ENCODE measurements at regions not wholly inside any gene's neighbourhood (a gene's known extent, or its start where the extent isn't known, plus 50 kb on each side); places are given as distances from the start of the nearest gene placed in this dataset.

- no peak for DNase-seq
- no peaks in the 10 kb centered on the region for H4K20me1 ChIP-seq (ENCODE audit: insufficient read depth, low read length)
- no peak overlapping the region for H3K4me2 ChIP-seq (replicated peaks; ENCODE audit: extremely low read depth, low read length, poor library complexity, severe bottlenecking)
- no peaks in the 10 kb centered on the region for H3K4me1 ChIP-seq (ENCODE audit: control insufficient read depth in 1 of 2, insufficient read depth in 2 of 2, low read length in 2 of 2)
- H3K79me2 ChIP-seq (ENCODE audit: insufficient read depth, low read length) = no peaks in the 10 kb centered on the region
- H3K36me3 ChIP-seq (replicated peaks in 1 of 2; ENCODE audit: control insufficient read depth in 1 of 2, insufficient read depth in 2 of 2, low read length in 2 of 2) = no peaks in the 10 kb centered on the region
- no peak overlapping the region for H3K9ac ChIP-seq (ENCODE audit: insufficient read depth, low read length, poor library complexity, severe bottlenecking)
- no peaks in the 10 kb centered on the region for H3K27me3 ChIP-seq (ENCODE audit: control insufficient read depth in 2 of 2, insufficient read depth in 2 of 2, low read length in 2 of 2)
- H3K4me1 Mint-ChIP-seq = no peaks in the 10 kb centered on the region
- no peak overlapping the region for H3K4me3 Mint-ChIP-seq
- 98% methylated on average over 12 of the region's 14 CpGs for WGBS (ENCODE audit: insufficient coverage)
- H3K9me3 ChIP-seq (replicated peaks in 1 of 2; ENCODE audit: control insufficient read depth in 1 of 2, insufficient read depth in 1 of 2, low read length in 2 of 2) = peaks cover 8 to 13% of the 10 kb centered on the region in 2 donors
- H3K4me3 ChIP-seq (replicated peaks in 1 of 3; ENCODE audit: low read depth in 2 of 3, low read length in 3 of 3) = no peak overlapping the region
- peaks cover 5 to 12% (median 7%) of the 10 kb centered on the region in 7 donors for H3K9me3 Mint-ChIP-seq
- peaks cover 1 to 3% (median 2%) of the 10 kb centered on the region in 3 donors for H3K27me3 Mint-ChIP-seq (ENCODE audit: low read depth in 3 of 3)
- no peaks in the 10 kb centered on the region for H3K36me3 Mint-ChIP-seq
- H3K27ac ChIP-seq (ENCODE audit: low read depth in 1 of 2, low read length in 2 of 2) = no peak overlapping the region
- intact Hi-C loops (cut with micrococcal nuclease) = no loop called here
- no peak overlapping the region for H3K27ac Mint-ChIP-seq
- no peak overlapping the region for H2AFZ ChIP-seq (ENCODE audit: insufficient read depth, low read depth, low read length, poor library complexity, severe bottlenecking)
- no peak for TF ChIP-seq CTCF (IDR thresholded peaks at IDR 0.05)
These were observed 54.7 kb upstream of the ZNF423 start for GRCh38 chr16:49910541-49911071.

GRCh38 chr16:49911430-49911829 lies 55.5 kb upstream of the ZNF423 start:
- no peak for DNase-seq
- H3K4me3 Mint-ChIP-seq = no peak overlapping the region
- no peak overlapping the region for H3K4me3 ChIP-seq (replicated peaks in 1 of 3; ENCODE audit: low read depth in 2 of 3, low read length in 3 of 3)
- no peaks in the 10 kb centered on the region for H3K27me3 ChIP-seq (ENCODE audit: control insufficient read depth in 2 of 2, insufficient read depth in 2 of 2, low read length in 2 of 2)
- peaks cover 1 to 3% (median 2%) of the 10 kb centered on the region in 3 donors for H3K27me3 Mint-ChIP-seq (ENCODE audit: low read depth in 3 of 3)
- H3K9me3 Mint-ChIP-seq = peaks cover 5 to 12% (median 7%) of the 10 kb centered on the region in 7 donors
- WGBS (ENCODE audit: insufficient coverage) = no CpG with 5 or more reads among the region's 2 CpGs
- H3K4me1 Mint-ChIP-seq = no peaks in the 10 kb centered on the region
- H3K36me3 Mint-ChIP-seq = no peaks in the 10 kb centered on the region
- H2AFZ ChIP-seq (ENCODE audit: insufficient read depth, low read depth, low read length, poor library complexity, severe bottlenecking) = no peak overlapping the region
- H3K4me1 ChIP-seq (ENCODE audit: control insufficient read depth in 1 of 2, insufficient read depth in 2 of 2, low read length in 2 of 2) = no peaks in the 10 kb centered on the region
- no peaks in the 10 kb centered on the region for H4K20me1 ChIP-seq (ENCODE audit: insufficient read depth, low read length)
- peaks cover 8 to 13% of the 10 kb centered on the region in 2 donors for H3K9me3 ChIP-seq (replicated peaks in 1 of 2; ENCODE audit: control insufficient read depth in 1 of 2, insufficient read depth in 1 of 2, low read length in 2 of 2)
- H3K9ac ChIP-seq (ENCODE audit: insufficient read depth, low read length, poor library complexity, severe bottlenecking) = no peak overlapping the region
- no peaks in the 10 kb centered on the region for H3K36me3 ChIP-seq (replicated peaks in 1 of 2; ENCODE audit: control insufficient read depth in 1 of 2, insufficient read depth in 2 of 2, low read length in 2 of 2)
- intact Hi-C loops (cut with micrococcal nuclease) = no loop called here
- no peak overlapping the region for H3K4me2 ChIP-seq (replicated peaks; ENCODE audit: extremely low read depth, low read length, poor library complexity, severe bottlenecking)
- no peak overlapping the region for H3K27ac Mint-ChIP-seq
- H3K79me2 ChIP-seq (ENCODE audit: insufficient read depth, low read length) = no peaks in the 10 kb centered on the region
- no peak for TF ChIP-seq CTCF (IDR thresholded peaks at IDR 0.05)
- H3K27ac ChIP-seq (ENCODE audit: low read depth in 1 of 2, low read length in 2 of 2) = no peak overlapping the region

All from CD14-positive monocyte (primary cell).